ENCODE measurements at regions not wholly inside any gene's neighbourhood (a gene's known extent, or its start where the extent isn't known, plus 50 kb on each side); places are given as distances from the start of the nearest gene placed in this dataset.

DNA sequence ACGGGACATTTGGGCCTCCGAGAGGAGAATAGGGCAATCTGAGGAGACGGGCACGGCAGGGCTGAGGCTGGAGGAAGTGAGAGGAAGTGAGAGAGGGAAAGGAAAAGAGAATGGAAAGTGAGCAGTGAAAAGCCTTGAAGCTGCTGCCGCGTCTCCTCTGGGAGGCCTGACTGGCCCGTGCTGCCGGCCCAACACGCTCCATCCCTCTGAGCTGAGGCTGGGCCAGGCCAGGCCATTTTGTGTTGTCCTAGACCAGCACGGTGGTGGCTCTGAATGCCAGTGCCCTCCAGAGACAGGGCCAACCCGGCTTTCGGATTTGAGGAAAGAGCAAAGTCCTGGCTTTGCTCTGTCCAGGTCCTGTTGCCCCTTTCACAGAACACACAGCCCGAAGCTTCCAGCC, 361.1 kb upstream of the SHH start:
- no peak for DNase-seq

DNA sequence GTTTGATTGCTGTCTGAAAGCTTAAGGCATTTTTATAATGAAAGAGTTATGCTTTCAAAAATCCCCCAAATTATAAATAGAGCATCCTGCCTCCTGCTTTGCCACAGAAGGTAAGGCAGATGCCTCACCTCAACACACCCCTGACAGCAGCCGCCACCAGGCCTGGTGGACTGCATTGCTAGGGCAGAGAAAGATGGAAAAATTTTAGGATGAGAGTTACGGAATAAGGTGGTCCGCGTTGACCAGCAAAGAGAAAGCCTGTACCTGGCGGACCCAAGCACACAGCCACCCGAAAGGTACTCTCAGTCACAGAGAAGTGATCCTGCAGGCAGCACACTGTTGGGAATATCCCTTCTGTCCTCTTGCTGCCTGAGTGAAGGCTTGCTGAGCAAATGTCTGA, 360.4 kb upstream of the SHH start:
- DNase-seq, result no peak

DNA sequence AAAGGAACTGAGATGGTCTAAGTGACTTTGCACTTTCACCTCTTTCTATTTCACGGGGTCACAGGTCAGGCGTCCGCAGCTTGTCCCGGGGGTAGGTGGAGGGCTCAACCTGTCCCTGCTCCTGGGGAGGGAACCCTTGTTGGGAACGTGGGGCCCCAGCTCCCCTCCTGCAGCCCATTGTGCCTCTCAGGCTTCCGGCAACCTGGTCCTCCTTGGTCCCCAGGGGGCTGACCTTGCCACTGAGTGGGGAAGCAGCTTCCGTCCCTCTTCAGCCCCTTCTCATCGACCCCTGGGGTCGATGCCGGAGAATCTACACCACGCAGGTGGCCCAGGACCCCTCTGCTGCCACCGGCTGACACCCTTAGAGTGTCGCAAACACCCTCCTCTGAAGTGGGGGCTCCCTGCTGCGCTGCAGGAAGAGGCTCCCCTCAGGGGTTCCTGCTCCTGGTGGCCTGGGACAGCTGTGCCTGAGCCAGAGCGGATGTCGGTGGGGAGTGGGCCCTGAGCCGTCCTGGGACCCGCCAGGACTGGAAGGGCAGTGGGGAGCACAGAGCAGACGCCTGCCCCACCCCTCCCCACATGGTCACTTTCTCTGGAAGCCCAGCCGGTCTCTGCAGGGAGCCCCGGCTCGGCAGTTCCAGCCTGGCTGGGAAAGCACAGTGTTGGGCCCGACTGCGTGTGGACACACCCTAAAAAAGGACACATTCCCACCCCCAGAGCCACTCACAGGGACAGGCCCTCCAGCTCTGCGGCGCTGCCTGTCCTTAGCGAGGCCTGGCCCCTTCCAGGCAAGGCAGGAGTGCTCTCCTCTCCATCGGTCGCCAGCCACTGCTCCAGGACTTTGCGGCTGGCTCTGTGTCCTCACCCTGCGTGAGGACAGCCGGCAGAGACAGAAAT, 357.5 kb upstream of the SHH start:
- no peak for DNase-seq

DNA sequence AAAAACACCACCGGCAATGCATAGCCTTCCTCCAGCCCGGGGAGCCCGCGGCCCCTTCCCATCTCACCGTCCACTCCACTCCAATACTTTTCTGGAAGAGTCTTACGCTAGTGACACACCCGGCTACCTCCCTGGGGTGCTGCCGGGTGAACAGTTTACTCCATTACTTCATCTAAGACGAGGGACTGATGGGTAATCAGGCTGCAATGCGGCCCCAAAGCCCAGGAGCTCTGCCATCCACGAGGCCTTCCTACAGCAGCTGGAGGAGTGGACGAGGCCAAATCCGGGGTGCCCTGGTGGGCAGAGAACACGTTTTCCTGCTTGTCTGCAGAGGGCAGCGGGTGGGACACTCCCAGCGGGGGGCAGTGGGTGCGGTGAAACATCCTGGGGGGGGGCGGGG, 356.2 kb upstream of the SHH start:
- DNase-seq, result no peak

DNA sequence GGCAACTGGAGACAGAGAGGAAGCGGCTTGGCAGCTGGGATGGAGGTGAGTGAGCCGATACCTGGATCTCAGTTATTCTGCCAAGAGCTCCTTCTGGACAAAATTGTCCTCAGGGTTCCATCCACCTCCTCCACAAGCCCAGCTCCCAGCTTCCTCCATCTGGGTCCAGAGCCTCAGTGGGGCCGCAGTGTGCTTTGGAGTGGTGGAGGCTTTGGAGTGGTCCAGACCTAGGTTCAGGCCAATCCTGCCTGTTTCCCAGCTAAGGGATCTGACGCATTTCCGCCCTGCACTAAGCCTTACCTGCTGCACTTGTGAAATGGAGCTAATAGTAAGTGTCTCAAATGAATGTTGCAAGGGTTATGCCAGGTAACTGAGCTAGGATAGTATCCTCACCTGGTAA, 355.7 kb upstream of the SHH start:
- DNase-seq, result no peak

DNA sequence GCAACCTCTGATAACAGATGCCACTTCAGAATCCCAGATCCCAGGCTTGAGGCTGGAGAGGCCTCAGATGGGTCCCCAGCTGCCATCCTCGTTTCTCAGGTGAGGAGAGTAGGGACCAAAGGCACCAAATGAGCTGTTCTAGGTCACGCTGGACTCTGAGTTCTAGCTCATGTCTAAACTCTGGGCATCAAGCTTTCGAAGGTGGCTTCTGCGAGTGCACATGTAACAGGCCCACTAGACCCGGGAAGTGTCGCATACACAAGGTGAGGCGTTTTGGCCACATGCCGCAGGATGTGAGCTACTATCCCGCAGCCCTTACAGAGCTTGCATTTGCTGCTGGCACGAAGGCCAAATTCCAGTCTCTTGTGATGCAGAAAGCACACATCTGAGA, 355.1 kb upstream of the SHH start:
- DNase-seq, result no peak

DNA sequence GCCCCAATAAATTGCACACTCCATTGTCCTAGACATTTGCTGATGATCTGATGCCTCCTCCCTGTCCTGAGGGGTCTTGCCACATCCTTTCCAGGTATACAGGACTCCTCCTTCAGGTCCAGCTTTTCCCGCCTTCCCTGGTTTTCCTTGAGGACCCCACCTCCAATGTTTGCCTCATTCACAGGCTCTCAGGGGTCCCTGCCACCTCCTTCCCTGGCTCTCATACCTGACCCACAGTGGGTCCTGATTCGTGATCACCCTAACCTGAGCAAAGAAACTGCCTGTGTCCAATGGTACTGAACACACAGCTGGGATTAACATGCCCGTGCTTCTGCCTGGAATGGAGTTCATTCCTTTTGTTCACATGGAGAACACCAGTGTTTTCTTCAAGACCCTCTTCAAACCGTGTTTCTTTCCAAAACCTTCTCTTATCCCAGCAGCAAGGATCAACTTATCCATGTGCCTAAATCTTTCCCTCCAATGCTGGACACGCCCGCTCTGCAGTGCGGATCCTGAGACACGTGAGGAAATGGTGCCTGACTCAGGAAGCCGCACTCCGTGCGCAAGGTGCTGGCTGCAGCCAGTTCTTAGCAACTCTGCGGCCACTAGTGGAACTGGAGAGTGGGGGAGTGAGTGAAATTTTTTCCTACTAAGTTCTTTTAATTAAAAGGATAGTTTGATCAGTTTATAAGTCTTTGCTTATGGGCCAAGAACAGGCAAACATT, 354.6 kb upstream of the SHH start:
- no peak for DNase-seq

DNA sequence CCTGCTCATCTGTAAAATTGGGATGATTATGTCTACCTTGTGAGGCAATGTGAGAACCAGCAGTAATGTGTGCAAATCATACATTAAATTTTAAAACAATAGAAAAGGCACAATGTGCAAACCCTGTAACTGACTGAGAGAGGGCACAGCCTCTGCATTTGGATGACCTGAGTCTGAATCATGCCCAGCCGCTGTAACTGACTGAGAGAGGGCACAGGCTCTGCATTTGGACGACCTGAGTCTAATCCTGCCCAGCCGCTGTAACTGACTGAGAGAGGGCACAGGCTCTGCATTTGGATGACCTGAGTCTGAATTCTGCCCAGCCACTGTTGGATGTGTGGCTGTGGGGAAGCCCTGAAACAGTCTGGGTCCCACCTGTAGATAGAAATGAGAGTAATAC, 351.5 kb upstream of the SHH start:
- DNase-seq, result no peak

DNA sequence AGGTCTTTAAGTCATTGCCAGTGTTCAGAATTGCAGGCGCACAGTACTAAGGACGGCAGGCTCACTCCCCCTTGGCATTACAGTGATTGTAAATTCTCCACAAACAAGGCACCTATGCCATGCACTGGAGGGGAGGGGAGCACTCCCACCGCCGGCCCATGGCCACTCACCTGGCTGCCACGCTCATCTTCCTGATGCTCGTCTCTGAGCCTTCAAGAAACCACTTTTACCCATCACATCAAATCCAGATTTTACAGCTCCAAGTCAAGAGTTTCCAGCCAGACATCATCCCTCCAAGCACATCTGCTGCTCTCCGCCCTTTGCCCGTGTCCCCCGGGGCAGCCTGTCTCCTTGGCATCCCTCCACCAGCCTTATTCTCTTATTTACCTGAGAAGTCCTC, 350.2 kb upstream of the SHH start:
- DNase-seq, result no peak

DNA sequence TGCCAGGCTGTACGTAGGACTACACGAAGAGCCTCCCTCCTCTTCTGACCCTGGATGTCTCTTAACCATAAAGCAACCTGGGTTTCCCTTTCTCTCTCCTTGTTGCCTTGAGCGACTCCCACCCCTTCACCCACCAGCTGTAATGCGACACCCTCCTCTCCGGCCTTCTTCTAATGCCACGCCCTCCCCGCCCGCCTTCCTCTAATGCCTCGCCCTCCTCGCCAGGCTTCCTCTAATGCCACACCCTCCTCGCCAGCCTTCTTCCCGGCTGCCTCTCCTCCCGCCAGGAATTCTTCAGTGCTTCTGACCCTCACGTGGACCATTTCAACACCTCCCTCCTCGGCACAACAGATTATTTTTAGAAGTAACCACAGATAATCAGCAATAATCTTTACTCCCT, 348.5 kb upstream of the SHH start:
- DNase-seq, result no peak

DNA sequence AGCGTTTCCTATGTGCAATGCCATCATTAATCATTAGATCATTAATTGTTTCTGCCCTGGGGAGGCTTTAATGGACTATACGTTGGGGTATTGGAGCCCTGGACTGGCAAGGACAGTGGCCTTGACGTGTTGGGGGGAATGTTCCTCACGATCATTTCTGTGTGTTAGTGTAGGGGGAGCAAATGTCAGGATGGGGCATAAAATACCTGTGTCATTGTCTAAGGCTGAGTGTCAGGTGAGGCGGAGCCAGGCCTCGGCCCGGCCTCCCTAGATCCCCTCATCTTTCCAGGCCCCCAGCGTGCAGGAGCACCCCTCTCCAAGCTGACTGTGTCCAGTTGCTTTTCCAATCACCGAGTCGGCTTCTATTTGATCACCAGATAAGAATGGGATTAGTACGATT, 346.4 kb upstream of the SHH start:
- no peak for DNase-seq

DNA sequence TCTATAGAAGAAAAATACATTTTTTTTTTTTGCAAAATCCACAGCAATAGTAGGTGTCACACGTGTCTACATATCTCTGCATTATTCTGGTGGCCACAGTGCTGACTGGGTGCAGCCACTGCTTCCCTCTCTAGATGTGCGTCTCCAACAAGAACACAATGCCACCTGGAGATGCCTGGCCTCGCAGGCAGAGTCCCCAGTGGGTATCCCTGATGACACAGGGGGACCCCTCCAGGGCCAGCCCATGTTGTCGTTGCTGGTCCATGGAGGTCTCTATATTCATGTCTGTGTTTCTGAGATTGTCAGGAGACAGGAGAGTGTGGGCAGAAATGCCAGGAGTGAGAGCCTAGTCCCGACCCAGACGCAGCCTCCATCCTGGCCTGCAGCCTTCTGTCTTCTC, 345.9 kb upstream of the SHH start:
- DNase-seq, result no peak

DNA sequence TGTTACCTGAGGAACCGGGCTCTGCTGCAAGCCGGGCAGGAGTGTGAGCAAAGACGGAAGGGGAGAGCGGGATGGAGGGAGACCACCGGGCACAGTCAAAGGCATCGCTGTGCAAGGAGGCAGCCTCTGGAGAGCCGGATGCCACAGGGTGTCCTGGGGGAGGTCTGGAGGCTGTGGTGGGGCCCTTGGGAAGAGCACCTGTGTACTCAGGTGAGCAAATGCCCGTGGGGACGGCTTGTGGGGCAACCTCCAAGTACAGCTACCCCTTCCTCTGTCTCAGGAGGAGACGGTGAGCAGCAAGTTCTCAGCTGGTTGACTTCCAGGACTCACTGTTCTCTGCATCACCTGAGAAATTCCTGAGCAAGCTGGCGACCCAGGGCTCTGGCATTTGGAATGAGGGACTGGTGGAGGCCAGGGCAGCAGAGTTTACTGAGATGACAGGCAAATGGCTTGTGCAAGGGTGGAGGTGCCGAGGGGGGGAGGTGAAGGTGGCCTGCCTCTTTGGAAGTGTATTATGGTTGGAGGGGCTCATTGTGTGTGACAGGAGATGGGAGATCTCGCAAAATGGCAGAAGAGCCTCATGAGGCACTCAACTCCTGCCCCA, 345.2 kb upstream of the SHH start:
- no peak for DNase-seq

DNA sequence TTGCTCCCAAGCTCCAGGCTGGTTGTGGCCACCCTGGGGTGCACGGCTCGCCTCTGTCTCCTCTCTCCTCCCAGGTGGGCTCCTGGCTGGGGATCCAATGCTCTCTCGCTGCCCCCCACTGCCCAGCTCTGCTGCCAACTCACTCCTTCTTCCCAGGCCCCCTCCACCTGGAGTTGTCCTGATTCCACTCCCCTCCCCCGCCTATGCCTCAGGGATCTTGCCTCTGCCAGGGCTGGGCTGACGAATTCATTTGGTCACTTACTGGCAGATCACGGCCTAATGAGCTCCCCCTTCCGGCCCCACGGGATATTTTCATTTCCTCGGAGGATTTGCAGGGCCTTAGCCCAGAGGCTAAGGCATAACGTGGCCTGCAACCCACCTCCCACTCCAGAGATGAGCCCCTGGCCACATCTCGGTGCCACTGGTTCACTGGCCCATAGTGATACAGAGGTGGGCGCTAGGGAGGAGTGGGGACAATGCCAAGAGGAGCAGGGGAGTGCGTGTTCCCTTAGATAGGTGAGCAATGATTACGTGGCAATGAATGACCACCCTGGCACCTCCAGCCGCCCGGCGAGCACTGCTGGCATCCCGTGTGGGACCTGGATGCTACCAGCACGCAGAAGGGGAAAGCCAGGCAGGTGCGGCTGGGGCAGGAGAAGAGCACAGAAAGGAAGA, 344.6 kb upstream of the SHH start:
- peak; percentile 36 for DNase-seq

DNA sequence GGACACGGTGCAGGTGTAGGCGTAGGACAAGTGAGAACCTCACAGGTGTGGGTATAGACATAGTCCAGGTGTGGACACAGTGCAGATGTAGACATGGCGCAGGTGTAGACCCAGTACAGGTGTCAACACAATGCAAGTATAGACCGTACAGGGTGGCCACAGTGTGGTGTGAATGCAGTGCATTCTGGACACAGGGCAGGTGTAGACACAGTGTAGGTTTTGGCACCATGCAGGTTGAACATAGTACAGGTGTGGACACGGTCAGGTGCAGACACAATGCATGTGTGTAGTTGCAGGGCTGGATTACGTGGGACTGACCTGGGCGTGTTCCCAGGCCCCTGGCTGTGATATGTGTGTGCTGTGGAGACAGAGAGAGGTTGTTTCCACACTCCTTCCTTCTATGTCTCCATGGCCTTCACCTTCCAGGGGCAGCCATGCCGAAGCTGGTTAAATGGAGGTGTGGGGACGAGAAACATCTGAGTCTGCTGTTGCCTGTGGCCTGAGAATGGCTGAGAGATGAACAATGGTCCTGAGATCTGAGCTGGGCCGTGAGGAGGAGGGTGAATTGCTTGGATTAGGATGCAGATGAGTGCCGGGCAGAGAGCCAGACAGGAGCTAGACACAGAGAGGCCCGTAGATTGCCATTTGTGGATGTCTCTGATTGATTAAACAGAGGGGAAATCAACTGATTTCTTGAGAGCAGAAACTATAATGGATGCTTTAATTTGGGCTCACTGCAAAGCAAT, 343.9 kb upstream of the SHH start:
- no peak for DNase-seq

DNA sequence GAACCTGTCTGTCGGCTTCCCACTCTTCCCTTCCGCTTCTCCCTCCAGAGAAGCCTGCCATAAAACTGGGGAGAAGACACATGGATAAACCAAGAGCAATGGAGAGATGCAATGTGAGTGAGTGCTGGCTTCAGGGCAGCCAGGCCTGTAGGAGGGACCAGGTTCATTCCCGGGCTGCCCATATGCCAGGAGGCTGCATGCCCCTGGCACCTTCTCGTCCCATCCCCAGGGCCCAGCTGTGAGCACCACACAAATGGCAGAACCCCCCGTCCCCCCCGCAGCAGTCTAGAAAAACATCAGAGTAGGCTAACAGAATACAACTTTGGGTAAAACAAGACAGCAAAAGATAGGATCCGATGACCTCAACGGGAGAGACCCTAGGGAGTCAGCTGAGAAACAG, 341.3 kb upstream of the SHH start:
- DNase-seq, result no peak

DNA sequence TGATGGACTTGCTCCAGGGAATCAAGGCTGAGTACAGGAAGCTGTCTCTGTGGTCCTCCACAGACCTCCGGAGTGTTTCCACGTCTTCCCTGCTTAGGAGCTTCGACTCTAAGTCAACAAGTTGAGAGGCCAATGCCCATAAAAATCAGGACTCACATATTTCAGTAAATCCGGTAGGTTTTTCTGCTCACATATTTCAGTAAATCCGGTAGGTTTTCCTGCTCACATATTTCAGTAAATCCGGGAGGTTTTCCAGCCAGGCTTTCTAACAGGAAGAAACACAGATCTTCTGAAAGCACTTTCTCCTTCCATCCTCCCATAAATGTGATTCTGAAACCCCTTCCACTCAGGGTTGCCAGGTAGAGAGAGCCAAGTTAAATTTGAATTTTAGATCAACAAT, 340.1 kb upstream of the SHH start:
- no peak for DNase-seq

DNA sequence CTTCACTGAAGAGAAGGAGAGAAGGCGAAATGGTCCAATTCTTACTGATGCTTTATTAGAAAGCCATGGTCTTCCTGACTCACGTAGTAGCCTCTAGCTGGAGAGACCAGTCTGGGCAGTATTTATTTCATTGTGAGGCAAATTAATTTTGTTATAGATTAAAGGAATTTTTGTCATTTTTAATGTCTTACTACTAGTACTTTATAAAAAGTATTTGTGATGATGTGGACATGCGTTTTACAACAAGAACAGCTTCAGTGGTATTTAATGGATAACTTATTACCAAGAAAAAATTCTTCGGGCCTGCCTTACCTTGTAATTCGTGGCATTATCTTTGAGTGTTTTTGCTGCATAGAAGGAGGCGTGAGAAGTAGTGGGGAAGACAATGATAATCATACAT, 339.4 kb upstream of the SHH start:
- DNase-seq, result no peak

DNA sequence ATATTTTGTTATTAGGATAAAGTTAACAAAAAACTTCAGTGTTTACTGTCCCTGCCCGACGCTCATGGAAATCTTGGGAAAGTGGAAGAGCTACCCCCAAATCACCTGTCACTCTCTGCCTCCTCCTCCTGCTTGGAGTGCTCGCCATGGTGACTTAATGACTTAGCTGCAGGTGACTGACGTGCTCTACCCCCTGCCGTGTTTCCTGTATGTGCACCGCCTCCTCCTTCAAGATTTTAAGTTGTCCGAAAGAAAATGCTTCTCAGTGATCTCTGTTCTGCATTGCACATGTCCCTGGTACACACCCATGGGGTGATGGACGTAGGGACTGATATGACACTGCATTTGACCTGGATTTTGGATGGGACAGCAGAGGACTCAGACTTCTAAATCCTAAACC, 338.8 kb upstream of the SHH start:
- DNase-seq, result no peak

DNA sequence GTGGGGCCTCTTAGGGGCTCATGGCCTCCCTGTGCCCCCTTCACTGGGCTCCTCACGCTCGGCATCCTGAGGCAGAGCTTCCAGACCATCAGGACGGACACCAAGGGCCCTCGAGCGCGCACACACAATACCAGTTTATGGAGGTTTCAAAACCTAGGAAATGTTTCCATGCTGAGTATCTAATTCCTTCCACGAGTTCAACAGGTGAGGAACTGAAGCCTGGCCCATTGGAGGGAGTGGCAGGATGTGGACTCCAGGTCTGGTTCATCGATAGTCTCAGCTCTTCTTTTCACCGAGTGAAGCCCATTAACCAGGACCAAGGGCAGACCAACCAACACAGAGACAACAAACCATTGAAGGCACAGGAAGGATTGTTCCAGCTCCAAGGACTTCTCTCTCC, 336.7 kb upstream of the SHH start:
- DNase-seq, result no peak

DNA sequence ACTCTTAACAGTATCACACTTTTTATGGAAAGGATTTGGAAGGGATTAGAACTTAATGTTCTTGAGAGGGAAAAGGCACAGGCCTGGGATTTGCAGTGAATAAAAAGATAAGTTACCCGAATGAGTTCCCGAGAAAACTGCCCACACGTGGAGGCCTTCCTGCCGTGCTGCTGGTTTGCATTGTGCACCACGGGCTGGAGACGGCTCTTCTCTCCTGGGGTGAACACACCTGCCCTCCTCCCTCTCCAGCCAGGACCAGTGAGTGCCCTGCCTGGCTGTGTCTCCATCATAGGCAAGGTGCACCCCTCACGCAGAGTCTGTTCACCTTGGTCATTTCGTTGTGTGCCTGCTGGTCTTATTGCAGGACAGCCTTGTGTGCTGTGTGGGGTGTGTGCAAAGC, 336.3 kb upstream of the SHH start:
- DNase-seq, result no peak

DNA sequence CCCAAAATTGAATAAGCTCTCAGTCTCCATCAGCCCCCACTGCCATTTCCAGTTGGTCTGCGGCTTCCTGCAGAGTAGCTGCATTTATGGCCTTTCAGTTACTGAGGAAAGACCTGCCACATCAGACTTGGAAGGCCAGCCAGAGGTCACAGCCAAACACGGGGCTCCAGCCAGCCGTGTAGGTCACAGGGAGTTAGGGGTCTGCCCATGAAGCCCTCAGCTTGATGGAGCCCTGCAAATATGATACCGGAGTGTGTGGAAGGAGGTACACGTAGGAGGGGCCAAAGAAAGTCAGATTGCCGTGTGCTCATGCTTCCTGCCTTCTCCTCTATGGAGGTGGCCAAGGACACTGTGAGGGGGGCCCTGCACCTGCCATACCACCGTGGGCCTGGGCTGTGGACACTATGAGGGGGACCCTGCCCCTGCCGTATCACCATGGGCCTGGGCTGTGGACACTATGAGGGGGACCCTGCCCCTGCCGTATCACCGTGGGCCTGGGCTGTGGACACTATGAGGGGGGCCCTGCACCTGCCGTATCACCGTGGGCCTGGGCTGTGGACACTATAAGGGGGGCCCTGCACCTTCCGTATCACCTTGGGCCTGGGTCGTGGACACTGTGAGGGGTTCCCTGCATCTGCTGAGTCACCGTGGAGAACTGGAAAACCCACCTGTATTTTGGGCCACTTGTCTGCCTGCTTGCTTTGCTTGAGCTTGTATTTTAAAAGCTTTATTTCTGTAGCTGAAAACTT, 335.7 kb upstream of the SHH start:
- no peak for DNase-seq

Measured in NCI-H1092 (cell line).